Left kidney (tissue), 1 donor: ENCODE measurements at regions not wholly inside any gene's neighbourhood (a gene's known extent, or its start where the extent isn't known, plus 50 kb on each side); places are given as distances from the start of the nearest gene placed in this dataset.

Experiments
- DNase-seq: peaks from one replicate; pipeline ENCODE4 v3.0.0-alpha.2; 2013

DNA sequence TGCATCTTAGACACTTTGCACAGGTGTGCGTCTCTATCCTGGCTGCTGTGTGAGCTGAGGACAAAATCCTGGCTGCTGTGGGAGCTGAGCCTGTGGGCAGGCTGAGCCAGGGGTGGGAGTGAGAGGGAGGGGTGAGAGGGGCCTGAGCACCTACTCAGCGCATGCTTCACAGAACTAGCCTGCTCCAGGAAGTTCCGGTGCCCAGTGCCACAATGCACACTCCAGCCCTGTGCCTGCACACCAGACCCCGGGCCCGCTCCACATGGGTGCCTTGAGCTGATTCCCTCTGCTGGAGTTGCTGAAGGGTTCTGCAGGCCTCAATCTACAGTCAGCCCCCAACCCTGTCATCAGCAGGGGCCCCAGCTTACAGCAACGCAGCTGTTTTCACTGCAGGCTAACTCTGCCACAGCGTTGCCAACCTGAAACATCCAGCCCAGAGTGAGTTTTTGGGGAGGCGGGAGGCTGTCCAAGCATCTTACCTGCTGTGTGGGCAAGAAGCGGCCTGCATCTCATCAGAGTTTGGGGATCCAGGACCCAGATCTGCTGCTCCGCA lies 1377.9 kb downstream of the TBC1D22A start:
- DNase-seq = no peak

GRCh38 chr22:48139776-48140175 lies 1377.3 kb downstream of the TBC1D22A start:
- no peak for DNase-seq

DNA sequence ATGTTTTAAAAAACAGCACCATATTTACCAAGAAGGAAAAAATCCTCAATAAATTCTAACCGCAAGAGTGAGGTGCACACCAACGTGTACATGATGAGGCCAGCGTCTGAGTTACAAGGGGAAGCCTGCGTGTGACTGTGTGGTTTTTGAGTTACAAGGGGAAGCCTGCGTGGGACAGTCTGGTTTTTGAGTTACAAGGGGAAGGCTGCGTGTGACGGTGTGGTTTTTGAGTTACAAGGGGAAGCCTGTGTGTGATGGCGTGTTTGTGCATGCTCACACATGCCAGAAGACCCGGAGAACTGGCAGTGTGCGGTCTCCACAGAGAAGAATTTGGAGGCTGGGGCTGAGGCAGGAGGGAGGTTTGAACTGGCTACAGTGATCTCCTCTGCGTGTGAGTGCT lies 1376.4 kb downstream of the TBC1D22A start:
- DNase-seq = no peak

DNA sequence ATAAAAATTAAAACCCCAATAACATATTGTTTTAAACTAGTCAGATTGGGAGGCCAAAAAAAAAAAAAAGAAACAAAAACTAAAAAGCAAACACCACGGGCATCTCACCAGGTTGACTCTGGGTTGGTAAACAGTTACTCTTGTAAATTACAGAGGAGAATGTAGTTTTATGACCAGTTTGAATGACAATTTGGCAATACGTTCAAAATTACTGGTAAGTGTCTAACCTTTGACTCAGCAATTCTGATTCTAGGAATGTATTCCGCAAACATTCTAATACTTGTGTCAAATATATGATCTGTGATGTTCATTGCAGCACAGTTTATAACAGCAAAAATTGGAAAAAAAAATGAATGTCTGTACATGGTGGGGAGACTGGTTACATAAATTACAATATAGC lies 1376.0 kb downstream of the TBC1D22A start:
- no peak for DNase-seq

GRCh38 chr22:48137640-48138039 lies 1375.2 kb downstream of the TBC1D22A start:
- no peak for DNase-seq

GRCh38 chr22:48135592-48135991 lies 1373.1 kb downstream of the TBC1D22A start:
- DNase-seq = no peak

DNA sequence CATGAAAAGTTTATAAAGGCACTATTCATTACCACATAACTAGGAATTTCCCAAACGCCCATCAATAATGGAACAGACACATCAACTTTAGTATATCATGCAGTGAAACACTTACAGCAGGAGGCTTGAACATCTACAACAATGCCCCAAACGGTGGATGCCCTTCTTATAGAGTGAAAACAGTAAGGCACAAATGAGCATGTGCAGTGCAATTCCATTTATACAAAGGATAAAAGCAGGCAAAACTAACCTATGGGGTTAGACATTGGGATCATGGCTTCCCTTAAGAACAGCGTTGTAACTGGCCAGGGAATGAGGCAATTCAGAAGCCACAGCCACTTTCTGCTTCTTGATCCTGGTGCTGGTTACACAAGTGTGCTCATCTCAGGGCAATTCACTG lies 1363.0 kb downstream of the TBC1D22A start:
- no peak for DNase-seq

DNA sequence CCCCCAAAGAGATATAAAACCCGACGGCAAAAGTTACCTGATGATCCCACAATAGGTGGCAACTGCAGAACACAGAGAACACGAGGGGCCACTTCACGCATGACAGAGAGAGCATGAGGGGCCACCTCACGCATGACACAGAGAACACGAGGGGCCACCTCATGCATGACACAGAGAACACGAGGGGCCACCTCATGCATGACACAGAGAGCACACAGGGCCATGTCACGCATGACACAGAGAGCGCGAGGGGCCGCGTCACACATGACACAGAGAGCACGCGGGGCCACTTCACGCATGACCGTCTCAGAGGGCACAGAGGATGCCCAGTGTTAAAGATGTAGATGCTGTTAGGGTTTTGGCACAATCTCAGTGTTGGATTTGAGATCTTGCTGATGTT lies 1359.5 kb downstream of the TBC1D22A start:
- DNase-seq = no peak

DNA sequence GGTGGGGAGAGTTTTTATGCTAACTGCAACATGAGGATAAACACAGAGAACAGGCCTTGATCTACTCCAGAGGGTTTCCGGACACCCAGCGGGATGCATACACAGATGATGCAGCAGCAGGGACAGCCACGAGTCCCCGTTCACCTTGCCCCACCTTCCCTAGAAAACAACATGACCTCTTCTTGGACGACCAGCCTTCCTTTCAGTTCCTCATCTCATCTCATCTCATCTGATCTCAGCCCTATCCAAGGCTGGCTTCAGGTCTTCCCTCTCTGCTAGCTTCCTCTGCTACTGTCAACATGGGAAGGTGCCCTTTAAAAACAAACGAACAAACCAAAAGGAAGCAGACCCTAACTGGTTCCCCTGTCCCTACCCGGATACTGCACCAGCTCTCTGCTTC lies 1356.2 kb downstream of the TBC1D22A start:
- DNase-seq = no peak

GRCh38 chr22:48116871-48117270 lies 1354.4 kb downstream of the TBC1D22A start:
- DNase-seq = no peak

- no peak for DNase-seq
These were observed 1350.5 kb downstream of the TBC1D22A start for GRCh38 chr22:48112687-48113521.

DNA sequence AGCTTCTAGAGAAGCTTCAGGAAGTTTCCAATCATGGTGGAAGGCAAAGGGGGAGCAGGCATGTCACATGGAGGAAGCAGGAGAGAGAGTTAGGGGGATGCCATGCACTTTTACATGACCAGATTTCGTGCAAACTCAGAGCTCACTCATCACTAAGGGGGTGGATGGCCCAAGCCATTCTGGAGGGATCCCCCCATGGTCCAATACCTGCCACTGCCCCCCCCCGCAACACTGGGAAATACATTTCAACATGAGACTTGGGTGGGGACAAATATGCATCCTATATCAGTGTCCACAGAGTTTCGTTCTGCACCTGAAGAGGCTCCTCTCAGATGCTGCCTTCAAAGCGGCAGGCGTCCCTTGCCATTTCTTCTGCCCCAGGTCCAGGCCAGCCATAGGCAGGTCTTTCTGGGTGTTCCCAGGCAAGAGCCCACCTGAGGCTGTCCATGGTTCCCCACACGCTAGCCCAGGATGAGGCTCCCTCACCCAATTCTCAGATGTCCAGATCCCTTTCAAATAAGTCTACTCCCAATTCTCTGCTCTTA lies 1344.3 kb downstream of the TBC1D22A start:
- no peak for DNase-seq

DNA sequence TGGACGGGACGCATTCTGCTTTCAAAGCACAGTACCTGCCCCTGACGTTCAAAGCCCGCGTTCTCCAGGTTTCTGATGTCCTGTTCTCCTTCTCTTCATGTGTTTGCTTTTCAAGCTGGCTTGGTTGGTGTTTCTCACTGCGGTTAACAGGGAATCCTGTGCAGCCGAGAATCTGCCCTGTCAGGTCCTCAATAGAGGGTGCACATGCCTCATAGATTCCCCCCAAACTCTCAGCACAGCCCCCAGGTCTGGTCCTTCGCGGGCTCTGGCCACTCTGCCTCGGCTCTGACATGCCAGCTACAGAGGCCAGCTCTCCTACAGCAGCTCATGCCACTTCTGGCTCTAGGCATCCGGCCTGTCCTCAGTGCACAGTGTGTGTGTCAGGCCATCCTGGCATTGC lies 1343.8 kb downstream of the TBC1D22A start:
- DNase-seq = no peak

GRCh38 chr22:48105259-48105658 lies 1342.8 kb downstream of the TBC1D22A start:
- DNase-seq = no peak

- no peak for DNase-seq
These were observed 1342.3 kb downstream of the TBC1D22A start for GRCh38 chr22:48104766-48105165.

GRCh38 chr22:48104102-48104738 lies 1341.8 kb downstream of the TBC1D22A start:
- DNase-seq = no peak

DNA sequence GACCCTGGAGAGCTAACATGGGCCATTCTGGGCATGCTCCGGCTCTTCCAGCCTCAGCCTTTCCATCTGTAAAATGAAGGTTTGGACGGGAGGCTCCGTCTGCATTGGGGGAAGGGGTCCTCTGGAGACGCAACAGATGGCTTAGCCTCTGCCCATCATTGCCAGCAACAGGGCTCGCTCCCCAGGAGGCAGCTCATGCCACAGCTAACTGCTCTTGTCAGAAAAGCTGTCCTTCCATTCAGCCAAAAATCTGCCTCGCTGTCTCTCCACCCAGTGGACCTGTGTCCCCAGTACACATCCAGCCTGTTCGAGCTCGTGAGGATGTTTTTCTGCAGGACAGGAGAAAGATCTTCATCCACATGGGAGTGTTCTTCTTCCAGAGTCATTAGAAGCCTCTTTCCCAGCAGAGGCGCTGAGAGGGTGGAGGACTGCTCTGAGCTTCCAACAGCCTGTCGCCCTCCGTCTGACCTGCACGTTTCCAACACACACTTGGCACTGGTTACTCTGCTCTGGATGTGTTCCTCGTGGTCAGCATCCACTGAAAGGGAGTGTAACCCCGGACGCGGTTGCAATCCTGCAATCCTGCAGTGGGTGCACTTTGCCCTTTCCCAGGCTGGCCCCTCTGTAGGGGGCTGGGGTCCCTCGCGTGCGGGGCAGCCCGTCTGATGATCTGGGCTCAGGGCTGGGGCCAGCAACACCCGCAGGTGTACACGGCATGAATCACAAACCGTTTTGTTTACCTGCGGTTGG lies 1340.9 kb downstream of the TBC1D22A start:
- DNase-seq = no peak

- DNase-seq = no peak
These were observed 1340.1 kb downstream of the TBC1D22A start for GRCh38 chr22:48102581-48102980.

GRCh38 chr22:48101704-48102103 lies 1339.3 kb downstream of the TBC1D22A start:
- DNase-seq = no peak

DNA sequence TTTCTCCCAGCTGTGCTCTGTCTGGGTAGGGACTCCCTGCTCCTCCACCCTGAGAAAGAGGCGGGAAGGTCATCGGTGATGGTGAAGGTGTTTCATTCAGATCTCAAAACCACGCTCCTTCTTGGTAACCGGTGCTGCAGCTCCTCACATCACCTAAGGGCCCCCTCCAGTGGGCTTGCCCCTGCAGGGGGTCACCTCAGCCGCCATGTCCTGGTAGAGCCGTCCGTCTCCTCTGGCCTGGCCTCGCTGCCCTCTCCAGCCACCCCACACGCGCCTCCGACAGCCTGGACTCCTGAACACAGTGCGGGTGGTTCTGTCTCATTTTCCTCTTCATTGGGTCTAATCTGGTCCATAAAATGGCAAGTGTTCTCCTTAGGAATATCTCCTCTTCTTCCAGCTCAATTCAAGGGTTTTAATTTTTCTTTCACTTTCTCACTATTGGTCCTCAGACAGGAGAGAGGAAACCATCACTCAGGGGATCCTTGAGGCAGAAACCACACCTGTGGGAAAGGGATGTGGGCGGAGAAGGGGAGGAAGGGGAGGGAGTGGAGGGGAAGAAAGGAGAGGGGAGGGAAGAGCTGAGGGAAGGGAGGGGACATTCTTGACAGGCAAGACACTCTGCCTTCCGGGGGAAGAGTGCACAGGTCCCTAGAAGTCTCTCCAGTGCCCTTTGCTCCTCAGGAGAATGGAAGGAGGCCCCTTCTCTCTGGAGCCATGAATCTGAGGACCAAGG lies 1338.4 kb downstream of the TBC1D22A start:
- DNase-seq = no peak

GRCh38 chr22:48099671-48100070 lies 1337.2 kb downstream of the TBC1D22A start:
- DNase-seq = no peak

DNA sequence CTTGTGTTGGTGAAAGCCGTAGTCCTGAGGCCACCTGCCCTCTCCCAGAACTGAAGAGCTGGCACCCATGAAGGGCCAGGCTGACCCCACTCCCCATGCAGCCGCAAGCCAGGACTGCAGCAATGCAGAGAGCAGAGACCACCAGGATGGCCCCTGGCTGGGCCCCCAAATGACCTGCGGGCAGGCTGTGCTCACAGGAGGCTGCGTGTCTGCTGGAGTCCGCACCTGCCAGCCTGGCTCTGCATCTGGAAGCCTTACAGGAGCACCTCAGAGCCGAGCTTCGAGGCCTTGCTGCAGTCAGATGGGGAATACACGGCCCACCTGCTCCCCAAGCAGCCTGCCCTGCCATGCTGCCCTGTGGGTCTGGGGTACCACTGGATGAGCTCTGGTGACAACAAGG lies 1336.8 kb downstream of the TBC1D22A start:
- no peak for DNase-seq
